22Rv1 (cell line): ENCODE measurements at regions not wholly inside any gene's neighbourhood (a gene's known extent, or its start where the extent isn't known, plus 50 kb on each side); places are given as distances from the start of the nearest gene placed in this dataset.

ENCODE experiments used
- H3K27ac ChIP-seq: fragments of 450-650 bp; 2 replicates; pipeline ENCODE4 v1.5.1; 2017
- ZFX ChIP-seq: fragments of 450-650 bp; IDR thresholded peaks from 2 replicates; pipeline ENCODE4 v1.6.1; 2017; ENCODE audit warnings: antibody characterized with exemption, borderline replicate concordance
- TF ChIP-seq, protein P1 (sequence below): fragments of 450-650 bp; IDR thresholded peaks from 2 replicates; pipeline ENCODE4 v1.5.1; 2017; ENCODE audit warnings: mild to moderate bottlenecking

DNA sequence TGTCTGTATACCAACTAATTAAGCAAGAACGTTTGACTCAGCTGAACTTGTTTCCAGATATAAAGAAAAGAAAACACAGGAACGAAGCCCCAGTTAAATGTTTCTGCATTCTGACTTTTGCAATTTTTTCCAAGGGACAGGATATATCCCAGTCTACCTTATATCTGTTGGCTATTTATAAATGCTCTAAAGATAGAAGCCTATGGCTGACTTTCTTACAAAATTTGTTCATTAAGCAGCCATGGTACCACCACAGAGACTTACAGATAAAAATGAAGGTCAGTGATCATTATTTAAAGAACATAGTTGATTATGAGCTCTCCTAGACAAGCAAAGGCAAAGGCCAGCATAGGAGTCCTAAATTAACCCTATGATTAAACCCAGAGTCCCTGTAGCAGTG, 462.7 kb upstream of the SPHKAP start:
- TF ChIP-seq ZFX = no peak
- TF ChIP-seq, protein P1, sequence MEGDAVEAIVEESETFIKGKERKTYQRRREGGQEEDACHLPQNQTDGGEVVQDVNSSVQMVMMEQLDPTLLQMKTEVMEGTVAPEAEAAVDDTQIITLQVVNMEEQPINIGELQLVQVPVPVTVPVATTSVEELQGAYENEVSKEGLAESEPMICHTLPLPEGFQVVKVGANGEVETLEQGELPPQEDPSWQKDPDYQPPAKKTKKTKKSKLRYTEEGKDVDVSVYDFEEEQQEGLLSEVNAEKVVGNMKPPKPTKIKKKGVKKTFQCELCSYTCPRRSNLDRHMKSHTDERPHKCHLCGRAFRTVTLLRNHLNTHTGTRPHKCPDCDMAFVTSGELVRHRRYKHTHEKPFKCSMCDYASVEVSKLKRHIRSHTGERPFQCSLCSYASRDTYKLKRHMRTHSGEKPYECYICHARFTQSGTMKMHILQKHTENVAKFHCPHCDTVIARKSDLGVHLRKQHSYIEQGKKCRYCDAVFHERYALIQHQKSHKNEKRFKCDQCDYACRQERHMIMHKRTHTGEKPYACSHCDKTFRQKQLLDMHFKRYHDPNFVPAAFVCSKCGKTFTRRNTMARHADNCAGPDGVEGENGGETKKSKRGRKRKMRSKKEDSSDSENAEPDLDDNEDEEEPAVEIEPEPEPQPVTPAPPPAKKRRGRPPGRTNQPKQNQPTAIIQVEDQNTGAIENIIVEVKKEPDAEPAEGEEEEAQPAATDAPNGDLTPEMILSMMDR = no peak
- H3K27ac ChIP-seq = no peak overlapping the region

DNA sequence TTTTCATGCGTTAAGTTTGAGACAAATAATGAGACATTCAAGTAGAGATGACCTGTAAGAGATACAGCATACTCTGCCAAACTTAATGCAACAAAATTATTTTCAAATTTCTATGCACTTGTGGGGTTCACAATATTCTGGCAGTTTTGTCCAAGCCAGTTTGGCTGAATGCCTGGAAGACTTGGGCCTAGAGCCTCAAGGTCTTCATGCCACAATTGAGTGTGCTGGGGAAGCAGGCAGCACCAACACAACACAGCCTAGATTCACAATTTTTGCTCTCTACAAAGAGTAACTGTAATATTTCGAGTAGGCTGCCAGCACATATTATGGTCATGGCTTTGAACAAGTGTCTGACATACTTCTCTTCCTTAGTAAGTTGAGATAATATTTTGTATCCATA, 461.4 kb upstream of the SPHKAP start:
- H3K27ac ChIP-seq = no peak overlapping the region
- TF ChIP-seq, protein P1 = no peak
- no peak for TF ChIP-seq ZFX

DNA sequence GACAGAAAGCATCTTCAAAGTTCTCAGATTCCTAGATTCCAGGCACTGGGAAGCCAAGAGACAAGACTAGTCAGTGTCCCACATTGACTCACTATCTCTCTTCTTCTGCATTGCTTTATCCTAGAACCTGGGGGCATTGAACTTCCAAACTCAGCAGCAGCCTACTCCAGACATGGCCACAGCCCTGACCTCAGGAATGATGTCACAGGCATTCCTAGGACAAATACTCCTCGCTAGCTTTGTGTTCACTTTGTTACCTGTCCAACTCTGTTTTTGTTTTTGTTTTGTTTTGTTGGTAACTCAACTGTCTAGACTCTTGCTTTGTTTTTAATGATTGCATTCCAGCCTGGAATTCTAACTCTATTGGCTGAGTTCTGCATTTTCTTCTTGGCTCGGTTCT, 449.3 kb upstream of the SPHKAP start:
- TF ChIP-seq, protein P1 = no peak
- TF ChIP-seq ZFX = no peak
- no peak overlapping the region for H3K27ac ChIP-seq

DNA sequence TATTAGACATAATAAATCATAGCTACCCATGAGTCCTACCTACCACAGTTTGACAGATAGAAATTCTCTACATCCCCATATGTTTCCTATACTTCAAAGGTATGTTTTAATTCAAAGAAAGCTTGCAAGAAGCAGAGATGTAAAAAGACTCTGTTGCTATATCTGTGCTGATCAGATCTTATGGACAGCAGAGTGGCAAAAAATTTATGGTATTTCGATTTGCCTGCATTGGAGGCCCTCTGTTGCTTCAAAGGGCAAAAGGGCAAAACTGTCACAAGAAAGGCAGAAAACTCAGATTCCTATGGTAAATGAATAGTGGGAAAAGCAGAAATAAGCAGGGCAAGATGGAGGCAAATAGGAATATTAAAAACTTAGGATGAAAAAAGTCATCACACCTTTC, 447.8 kb upstream of the SPHKAP start:
- TF ChIP-seq, protein P1 = no peak
- no peak for TF ChIP-seq ZFX
- no peak overlapping the region for H3K27ac ChIP-seq

DNA sequence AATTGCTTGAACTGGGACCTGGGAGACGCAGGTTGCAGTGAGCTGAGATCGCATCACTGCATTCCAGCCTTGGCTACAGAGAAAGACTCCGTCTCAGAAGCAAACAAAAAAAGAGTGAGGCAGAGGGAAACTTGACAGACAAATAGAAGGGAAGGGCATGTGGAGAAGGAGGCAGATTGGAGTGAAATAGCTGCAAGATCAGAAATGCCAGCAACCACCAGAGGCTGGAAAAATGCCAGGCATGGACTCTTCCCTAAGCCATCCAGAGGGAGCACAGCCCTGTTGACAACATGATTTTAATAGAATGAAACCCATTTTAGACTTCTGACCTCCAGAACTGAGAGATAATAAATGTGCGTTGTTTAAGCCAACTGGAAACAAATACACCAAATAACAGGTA, 447.2 kb upstream of the SPHKAP start:
- TF ChIP-seq, protein P1 = no peak
- TF ChIP-seq ZFX = no peak

DNA sequence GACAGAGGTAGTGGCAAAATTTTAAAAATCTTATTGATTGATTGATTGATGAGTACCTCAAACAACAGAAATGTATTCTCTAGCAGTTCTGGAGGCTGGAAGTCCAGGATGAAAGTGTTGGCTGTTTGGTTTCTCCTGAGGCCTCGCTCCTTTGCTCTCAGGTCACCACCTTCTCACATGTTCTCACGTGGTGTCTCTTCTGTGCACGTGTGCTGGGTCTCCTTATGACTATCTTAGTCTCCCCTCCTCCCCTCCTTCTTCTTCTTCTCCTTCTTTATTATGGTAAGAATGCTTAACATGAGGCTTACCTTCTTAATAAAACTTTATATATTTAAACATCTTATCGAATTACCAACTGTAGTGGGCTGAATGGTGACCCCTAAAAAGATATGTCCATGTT, 446.0 kb upstream of the SPHKAP start:
- H3K27ac ChIP-seq = no peak overlapping the region
- TF ChIP-seq ZFX = no peak
- TF ChIP-seq, protein P1 = no peak

More for the DNA sequence above, 447.2 kb upstream of the SPHKAP start:
- no peak overlapping the region for H3K27ac ChIP-seq

DNA sequence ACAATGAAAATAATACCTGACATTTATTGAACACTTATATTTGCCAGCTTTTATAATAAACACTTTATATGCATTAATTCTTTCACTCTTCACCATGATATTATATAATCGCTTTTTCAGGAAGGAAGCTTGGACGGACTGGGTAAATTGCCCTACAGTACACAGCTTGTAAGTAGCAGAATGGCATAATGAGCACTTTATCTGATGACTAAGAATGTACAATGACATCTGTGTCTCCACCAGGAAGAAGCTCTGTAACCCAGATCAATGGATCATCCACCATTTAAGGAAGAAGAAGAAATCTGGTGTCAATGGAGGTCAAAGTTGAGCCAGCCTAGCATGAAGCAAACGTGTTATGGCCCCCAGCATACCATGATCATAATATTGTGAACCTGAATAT, 444.0 kb upstream of the SPHKAP start:
- H3K27ac ChIP-seq = no peak overlapping the region
- TF ChIP-seq, protein P1 = no peak
- TF ChIP-seq ZFX = no peak
